Lower leg skin (tissue), 4 donors: ENCODE measurements at regions not wholly inside any gene's neighbourhood (a gene's known extent, or its start where the extent isn't known, plus 50 kb on each side); places are given as distances from the start of the nearest gene placed in this dataset.

Experiments
- DNase-seq, 2 donors: peaks; one replicate each; pipeline ENCODE4 v3.0.0-alpha.2; 2019; ENCODE audit warnings: low spot score in 2 of 2
- H3K4me3 ChIP-seq: fragments of 200-600 bp; sonication (generic); 2 replicates; pipeline ENCODE4 v1.5.1; 2017; ENCODE audit warnings: mild to moderate bottlenecking, low read depth; ENCODE audit not compliant: poor library complexity, severe bottlenecking
- POLR2A ChIP-seq, 2 donors: fragments of 450-650 bp; IDR thresholded peaks; one replicate each; pipeline ENCODE4 v1.6.1; 2016 to 2017; ENCODE audit warnings: antibody characterized with exemption in 2 of 2, mild to moderate bottlenecking in 1 of 2, moderate library complexity in 1 of 2
- WGBS, 2 donors: methylation state at CpG; one replicate each; pipeline ENCODE4 v1.1.5; 2018; 5-methylcytosine and 5-hydroxymethylcytosine counted together
- intact Hi-C: fragments of 100-400 bp; cut with DNase I; formaldehyde crosslinking; loops from one replicate; pipeline ENCODE4 v1.15.0; 2023; ENCODE audit warnings: low total_unique reads
- TF ChIP-seq, protein P1 (sequence below), 3 donors: fragments of 450-650 bp; IDR thresholded peaks; one replicate each; pipeline ENCODE4 v1.5.1; 2016; ENCODE audit warnings: antibody characterized with exemption in 3 of 3, mild to moderate bottlenecking in 3 of 3, moderate library complexity in 2 of 3

DNA sequence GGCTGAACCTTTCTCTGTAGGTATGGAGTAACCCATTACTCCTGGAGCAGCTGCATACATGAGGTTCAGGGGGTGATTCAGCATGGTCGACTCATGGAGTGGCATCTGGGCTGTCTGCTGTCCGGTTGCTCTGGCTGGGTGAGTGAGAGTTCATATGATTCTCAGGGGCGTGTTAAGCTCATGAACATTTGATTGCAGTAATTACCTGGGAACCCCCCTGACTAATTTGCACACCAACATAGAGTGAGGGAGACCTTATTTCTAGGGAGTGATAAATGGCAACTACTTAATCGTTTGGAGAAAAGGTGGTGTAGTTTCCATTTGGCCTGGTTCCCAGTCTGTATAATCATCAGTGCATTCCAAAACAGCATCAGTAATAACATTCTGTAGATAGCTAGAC is 661.9 kb downstream of the ETS1 start:
- H3K4me3 ChIP-seq: no peak overlapping the region
- intact Hi-C loops: no loop called here
- no peak for DNase-seq
- TF ChIP-seq, protein P1, sequence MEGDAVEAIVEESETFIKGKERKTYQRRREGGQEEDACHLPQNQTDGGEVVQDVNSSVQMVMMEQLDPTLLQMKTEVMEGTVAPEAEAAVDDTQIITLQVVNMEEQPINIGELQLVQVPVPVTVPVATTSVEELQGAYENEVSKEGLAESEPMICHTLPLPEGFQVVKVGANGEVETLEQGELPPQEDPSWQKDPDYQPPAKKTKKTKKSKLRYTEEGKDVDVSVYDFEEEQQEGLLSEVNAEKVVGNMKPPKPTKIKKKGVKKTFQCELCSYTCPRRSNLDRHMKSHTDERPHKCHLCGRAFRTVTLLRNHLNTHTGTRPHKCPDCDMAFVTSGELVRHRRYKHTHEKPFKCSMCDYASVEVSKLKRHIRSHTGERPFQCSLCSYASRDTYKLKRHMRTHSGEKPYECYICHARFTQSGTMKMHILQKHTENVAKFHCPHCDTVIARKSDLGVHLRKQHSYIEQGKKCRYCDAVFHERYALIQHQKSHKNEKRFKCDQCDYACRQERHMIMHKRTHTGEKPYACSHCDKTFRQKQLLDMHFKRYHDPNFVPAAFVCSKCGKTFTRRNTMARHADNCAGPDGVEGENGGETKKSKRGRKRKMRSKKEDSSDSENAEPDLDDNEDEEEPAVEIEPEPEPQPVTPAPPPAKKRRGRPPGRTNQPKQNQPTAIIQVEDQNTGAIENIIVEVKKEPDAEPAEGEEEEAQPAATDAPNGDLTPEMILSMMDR (IDR thresholded peaks at IDR 0.05): no peak
- TF ChIP-seq POLR2A (IDR thresholded peaks at IDR 0.05): no peak
- 56 to 62% methylated on average over 4 of the region's 4 CpGs for WGBS, 2 donors

DNA sequence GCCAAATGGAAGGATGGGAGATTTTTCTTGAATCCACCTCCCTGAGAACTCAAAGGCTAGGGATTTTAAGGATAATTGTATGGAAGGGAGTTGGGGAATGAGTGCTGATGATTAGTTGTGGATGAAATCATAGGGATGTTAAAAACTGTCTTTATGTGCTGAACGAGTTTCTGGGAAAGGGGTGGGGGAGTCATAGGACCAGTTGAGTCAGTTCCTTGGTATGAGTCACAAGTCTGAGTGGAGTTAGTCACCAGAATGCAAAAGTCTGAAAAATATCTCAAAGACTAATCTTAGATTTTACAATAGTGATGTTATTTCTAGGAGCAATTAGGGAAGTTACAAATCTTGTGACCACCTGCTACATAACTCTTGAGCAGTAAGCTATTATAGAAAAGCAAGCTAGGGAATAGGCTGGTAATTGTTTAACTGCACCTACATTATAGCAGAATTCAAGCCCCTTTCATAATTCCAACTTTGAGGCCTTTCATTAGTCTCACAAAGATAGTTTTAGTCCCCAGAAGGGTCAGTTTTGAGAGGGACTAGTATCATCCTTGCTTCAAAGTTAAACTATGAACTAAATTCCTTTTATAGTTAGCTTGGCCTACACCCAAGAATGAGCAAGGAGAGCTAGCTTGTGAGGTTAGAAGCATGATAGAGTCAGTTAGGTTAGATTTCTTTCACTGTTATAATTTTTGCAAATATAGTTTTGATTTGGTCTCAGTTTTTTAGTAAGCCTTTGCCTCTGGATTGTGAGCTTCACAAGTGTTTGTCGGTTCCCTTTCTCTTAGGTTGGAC is 668.0 kb downstream of the ETS1 start:
- WGBS, 2 donors: 59 to 68% methylated on average over 2 of the region's 2 CpGs
- intact Hi-C loops: no loop called here
- no peak overlapping the region for H3K4me3 ChIP-seq
- DNase-seq: no peak
- TF ChIP-seq, protein P1 (IDR thresholded peaks at IDR 0.05): no peak
- no peak for TF ChIP-seq POLR2A (IDR thresholded peaks at IDR 0.05)

DNA sequence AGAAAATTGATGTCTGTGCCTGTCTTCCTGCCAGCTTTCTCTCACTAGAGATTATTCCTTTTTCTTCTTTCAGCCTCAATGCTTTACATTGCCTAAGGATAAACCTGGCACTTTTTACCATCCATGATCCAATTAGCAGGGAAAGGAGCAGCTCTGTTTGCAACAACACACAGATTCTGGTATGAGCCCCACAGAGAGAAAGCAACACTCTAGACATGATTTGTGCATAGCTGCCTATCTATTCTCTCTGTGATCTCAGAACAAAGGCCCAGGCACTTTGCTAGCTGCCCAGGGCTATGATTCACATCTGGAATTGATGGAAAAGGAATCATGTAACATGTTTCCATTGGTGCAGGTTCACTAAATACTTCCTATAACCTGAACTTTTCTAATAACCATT is 685.0 kb downstream of the ETS1 start:
- intact Hi-C loops: no loop called here
- DNase-seq: no peak
- no peak for TF ChIP-seq POLR2A (IDR thresholded peaks at IDR 0.05)
- TF ChIP-seq, protein P1 (IDR thresholded peaks at IDR 0.05): no peak
- H3K4me3 ChIP-seq: no peak overlapping the region

DNA sequence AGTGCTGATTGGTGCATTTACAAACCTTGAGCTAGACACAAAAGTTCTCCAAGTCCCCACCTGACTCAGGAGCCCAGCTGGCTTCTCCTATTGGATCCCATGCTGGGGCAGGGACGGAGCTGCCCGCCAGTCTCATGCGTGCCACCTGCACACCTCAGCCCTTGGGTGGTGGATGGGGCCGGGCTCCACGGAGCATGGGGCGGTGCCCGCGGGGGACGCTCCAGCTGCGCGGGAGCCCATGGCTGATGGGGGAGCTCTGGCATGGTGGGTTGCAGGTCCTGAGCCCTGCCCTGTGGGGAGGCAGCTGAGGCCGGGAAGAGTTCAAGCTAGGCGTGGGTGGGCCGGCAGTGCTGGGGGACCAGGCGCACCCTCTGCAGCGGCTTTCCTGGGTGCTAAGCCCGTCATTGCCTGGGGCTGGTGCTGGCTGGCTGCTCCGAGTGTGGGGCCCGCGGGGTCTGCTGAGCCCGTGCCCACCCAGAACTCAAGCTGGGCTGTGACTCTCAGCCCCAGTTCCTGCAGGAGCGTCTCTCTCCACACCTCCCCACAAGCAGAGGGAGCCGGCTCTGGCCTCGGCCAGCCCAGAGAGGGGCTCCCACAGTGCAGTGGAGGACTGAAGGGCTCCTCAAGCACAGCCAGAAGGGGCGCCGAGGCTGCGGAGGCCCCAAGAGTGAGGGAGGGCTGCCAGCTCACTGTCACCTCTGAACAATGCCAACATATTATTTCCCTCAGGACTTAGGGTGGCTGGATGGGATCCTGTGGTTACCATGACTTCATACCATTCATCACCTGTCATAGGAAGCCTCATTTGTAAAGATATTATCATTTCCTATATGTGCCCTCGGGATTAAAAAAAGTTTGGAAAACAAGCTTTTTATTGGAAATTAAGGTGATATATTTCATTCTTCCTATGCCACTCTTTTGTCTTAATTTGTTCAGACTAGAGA is 688.7 kb downstream of the ETS1 start:
- no peak for DNase-seq
- 91 to 95% methylated on average over 8 to 27 of the region's 28 CpGs for WGBS, 2 donors

DNA sequence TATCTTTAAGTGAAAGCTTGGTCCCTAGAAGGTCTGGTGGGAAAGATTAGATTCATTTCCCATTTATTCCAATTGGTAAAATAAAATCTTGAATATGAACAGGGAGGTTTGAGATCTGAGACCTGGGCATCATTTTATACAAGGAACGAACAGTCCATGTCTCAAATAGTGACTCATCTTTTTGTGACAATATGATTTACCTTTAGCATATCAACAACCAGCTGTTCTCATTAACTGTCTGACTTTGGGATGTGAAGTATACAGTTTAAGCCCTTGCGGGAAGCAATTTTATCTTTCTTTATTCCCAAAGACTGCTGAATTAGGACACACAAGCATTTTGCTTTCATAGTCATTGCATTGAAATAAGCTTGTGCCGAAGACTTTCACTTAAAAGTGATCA is 691.6 kb downstream of the ETS1 start:
- intact Hi-C loops: no loop called here
- WGBS, 2 donors: 72 to 76% methylated on average over 3 of the region's 3 CpGs
- no peak overlapping the region for H3K4me3 ChIP-seq

More for the DNA sequence above, 688.7 kb downstream of the ETS1 start:
- no peak for TF ChIP-seq POLR2A (IDR thresholded peaks at IDR 0.05)
- TF ChIP-seq, protein P1 (IDR thresholded peaks at IDR 0.05): no peak
- intact Hi-C loops: no loop called here
- H3K4me3 ChIP-seq: no peak overlapping the region

More for the DNA sequence above, 691.6 kb downstream of the ETS1 start:
- TF ChIP-seq POLR2A (IDR thresholded peaks at IDR 0.05): no peak
- TF ChIP-seq, protein P1 (IDR thresholded peaks at IDR 0.05): no peak
- no peak for DNase-seq
